COLO668 (cell line): ENCODE measurements at regions not wholly inside any gene's neighbourhood (a gene's known extent, or its start where the extent isn't known, plus 50 kb on each side); places are given as distances from the start of the nearest gene placed in this dataset.

Experiments used
- DNase-seq: peaks from one replicate; lab custom pipeline; 2025; ENCODE audit not compliant: unreplicated experiment; lab: John Stamatoyannopoulos, UW

- DNase-seq: no peak
These were observed 131.2 kb downstream of the SNAPC1 start for GRCh38 chr14:61893371-61893940.

DNA sequence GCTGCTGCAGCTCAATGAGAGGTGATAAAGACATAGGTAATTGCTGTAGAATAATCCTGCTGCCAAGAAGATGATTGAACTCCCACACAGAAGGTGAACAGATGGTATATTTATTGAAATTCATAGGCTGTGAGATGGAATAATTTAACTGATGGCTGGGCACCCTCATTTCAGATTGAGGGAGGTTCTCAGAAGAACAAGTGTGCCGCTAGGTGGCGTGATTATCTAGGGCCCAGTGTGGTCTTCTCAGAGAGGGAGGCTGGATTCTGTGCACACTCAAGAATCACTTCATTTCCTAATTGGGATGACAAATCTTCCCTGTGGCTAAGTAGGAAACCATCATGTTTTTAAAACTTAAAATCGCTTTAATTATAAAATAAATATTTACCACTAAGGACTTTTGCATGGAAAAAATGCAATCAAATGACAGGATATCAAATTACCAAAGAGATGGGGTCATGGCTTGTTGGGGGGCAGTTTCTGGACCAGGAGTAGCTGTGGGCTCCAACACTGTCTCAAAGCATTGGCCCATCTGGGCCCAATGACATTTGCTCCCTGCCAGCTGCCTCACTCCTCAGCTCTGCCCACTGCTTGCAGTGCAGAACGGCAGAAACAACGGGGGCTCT lies 132.3 kb downstream of the SNAPC1 start:
- peak; percentile 79 for DNase-seq

GRCh38 chr14:61897300-61897699 lies 135.1 kb downstream of the SNAPC1 start:
- no peak for DNase-seq

GRCh38 chr14:61898568-61898967 lies 136.3 kb downstream of the SNAPC1 start:
- no peak for DNase-seq

DNA sequence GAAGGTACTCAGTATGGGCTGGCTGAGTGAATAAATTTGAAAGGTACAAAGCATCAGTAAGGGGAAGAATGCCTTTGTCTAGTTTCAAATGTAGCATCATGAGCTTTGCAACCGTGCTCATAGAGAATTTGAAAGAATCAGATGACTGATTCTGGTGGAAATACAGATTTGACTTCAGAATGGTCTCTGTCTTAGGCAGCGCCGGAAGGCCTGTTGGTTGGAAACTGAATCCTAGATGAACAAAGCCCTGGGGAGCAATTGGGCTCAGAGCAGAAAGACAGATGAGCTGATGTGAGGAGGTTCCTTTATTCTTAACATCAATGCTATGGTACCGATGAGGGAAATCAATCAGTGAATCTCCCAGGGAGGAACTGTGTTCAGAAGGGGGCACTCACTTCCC lies 137.3 kb downstream of the SNAPC1 start:
- no peak for DNase-seq

DNA sequence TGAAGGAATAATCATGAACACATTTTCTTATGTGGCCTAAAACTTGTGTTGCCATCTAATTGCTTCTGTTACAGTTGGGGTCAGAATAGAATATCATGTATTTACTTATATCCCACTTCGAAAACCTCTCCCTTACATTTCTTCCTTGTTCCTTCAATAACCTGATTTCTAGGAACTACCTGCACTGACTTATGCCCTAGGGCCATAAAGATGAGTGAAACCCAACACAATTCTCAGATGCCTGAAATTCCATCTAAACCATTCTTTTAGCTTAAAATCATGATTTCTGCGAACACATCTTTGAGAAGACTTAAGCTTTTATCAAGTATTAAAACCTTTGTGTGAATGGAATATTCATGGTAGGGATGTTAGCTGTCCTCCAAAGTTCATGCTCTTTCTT lies 142.7 kb downstream of the SNAPC1 start:
- DNase-seq: no peak

GRCh38 chr14:61911574-61911973 lies 149.4 kb downstream of the SNAPC1 start:
- no peak for DNase-seq

GRCh38 chr14:61918998-61919397 lies 156.8 kb downstream of the SNAPC1 start:
- no peak for DNase-seq

GRCh38 chr14:61923348-61923747 lies 161.1 kb downstream of the SNAPC1 start:
- no peak for DNase-seq

- no peak for DNase-seq
These were observed 162.8 kb downstream of the SNAPC1 start for GRCh38 chr14:61925043-61925442.

- DNase-seq: no peak
These were observed 163.7 kb downstream of the SNAPC1 start for GRCh38 chr14:61925732-61926435.

- no peak for DNase-seq
These were observed 164.8 kb downstream of the SNAPC1 start for GRCh38 chr14:61927060-61927459.

DNA sequence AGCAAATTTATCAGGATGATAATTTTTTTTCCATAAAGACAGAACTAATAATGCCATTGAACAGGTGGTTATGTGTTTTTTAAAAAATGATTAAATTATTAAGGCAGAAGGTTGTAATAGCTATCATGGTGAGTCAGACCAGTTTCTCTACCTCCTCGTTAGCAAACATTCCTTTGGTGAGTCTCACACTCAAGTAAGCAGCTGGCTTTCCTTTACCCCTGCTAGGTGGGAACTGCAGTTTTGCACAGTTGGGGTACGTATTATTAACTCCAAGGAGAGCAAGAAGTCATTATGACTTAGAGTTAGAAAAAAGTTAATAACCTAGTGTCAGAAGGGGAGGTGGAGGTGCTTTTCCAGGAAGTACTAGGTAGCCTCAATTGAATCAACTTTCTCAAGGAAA lies 165.3 kb downstream of the SNAPC1 start:
- DNase-seq: no peak

GRCh38 chr14:61928300-61928699 lies 166.1 kb downstream of the SNAPC1 start:
- no peak for DNase-seq

DNA sequence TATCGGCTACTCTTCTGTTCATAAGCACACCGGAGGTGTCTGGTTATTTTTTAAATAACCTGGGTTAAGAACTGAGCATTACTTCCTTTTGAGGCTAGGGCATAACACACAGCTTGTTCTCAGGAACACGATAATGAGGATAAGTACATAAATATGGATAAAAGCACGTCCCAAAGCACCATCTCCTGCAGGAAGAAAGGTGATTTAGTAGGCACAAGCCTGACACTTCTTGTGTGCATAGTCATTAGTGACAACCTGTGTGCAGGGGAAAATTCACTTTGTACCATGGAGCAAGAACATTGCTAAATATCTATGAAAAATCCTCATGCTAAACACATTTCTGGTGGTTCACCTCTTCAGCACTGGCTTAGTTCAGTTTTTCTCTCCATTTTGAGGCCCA lies 166.5 kb downstream of the SNAPC1 start:
- DNase-seq: no peak

- no peak for DNase-seq
These were observed 167.4 kb downstream of the SNAPC1 start for GRCh38 chr14:61929651-61930050.

DNA sequence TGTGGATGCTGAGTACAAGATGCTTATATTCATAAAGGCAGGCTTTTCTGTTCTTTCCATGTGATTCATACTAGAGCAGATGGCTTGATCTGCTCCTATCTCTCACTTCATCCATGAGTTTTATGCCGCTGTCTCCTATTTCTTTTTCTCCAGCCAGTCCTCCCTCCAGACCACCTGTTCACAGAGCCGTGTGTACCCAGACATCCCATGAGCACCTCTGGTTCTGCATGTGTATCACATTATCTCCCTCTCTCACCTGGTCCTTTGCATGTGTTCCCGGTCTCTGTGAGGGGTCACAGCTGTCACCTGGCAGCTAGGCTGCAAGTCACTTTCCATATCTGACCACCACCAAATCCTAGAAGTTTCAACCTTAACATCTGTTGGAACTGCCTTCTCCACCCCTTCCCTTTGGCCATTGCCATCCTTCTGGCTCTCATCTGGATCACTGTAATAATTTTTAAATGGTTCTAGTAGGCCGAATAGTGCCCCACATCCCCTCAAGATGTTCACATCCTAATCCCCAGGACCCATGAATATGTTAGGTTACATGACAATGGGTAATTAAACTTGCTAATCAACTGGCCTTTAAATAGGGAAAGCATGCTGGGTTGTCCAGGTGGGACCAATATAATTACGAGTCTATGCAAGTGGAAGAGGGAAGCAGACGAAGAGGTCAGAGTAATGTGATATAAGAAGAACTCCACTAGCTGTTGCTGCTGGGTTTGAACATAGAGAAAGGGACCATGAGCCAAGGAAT lies 168.1 kb downstream of the SNAPC1 start:
- DNase-seq: no peak

DNA sequence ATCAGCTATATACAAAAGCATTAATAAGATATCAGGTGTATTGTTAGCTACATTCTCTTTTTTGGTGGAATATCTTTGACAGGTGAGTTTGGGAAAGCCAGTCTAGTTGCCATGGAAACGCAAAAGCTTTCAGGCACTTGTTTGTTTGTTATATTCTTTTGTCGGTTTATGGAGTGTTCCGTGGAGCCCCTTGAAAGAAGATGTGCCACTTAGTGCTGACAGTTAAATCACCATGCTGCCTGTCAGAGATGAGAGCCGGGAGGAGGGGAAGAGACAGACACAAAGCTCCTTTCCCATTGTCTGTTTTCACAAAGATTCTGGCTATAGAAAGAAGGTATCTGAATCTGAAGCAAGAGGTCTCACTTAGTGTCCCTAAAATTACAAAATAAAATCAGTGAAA lies 170.8 kb downstream of the SNAPC1 start:
- no peak for DNase-seq

GRCh38 chr14:61934385-61934784 lies 172.2 kb downstream of the SNAPC1 start:
- no peak for DNase-seq

GRCh38 chr14:61939776-61940175 lies 177.6 kb downstream of the SNAPC1 start:
- no peak for DNase-seq

- DNase-seq: no peak
These were observed 178.6 kb downstream of the SNAPC1 start for GRCh38 chr14:61940666-61941420.
